Neutrophil (primary cell): ENCODE measurements at regions not wholly inside any gene's neighbourhood (a gene's known extent, or its start where the extent isn't known, plus 50 kb on each side); places are given as distances from the start of the nearest gene placed in this dataset.

ENCODE experiments used
- H3K27ac ChIP-seq: fragments of 200-600 bp; sonication (generic); 2 replicates; pipeline ENCODE4 v1.5.1; 2016; ENCODE audit warnings: mild to moderate bottlenecking, moderate library complexity
- H3K27me3 ChIP-seq: fragments of 200-600 bp; sonication (generic); 2 replicates; pipeline ENCODE4 v1.6.0; 2016; ENCODE audit warnings: mild to moderate bottlenecking
- H3K36me3 ChIP-seq: fragments of 200-600 bp; sonication (generic); 2 replicates; pipeline ENCODE4 v1.5.1; 2017
- H3K4me1 ChIP-seq, 2 experiments: fragments of 200-600 bp in 1 of 2; sonication (generic) in 1 of 2; 1 replicate in 1 of 2; 2 replicates in 1 of 2; pipeline versions ENCODE4 v1.5.1 to v1.6.1; 2013 to 2016; ENCODE audit warnings: low read depth in 1 of 2, low read length in 1 of 2, mild to moderate bottlenecking in 1 of 2, moderate library complexity in 1 of 2; ENCODE audit not compliant: control insufficient read depth in 1 of 2, insufficient read depth in 1 of 2
- H3K4me3 ChIP-seq, 2 experiments: fragments of 200-600 bp in 1 of 2; sonication (generic) in 1 of 2; 1 replicate in 1 of 2; 2 replicates in 1 of 2; pipeline ENCODE4 v1.5.1; 2013 to 2016; ENCODE audit warnings: low read depth in 1 of 2, low read length in 1 of 2, mild to moderate bottlenecking in 1 of 2, moderate library complexity in 1 of 2
- H3K9me3 ChIP-seq: fragments of 200-600 bp; sonication (generic); 2 replicates; pipeline ENCODE4 v1.5.1; 2016
- CTCF ChIP-seq: fragments of 200-600 bp; sonication (generic); IDR thresholded peaks from 2 replicates; pipeline ENCODE4 v1.5.1; 2016; ENCODE audit warnings: antibody characterized with exemption

- H3K4me3 ChIP-seq: no peak overlapping the region
- no peak overlapping the region for H3K27ac ChIP-seq
- no peak for TF ChIP-seq CTCF
- no peaks in the 10 kb centered on the region for H3K36me3 ChIP-seq
- H3K9me3 ChIP-seq: no peaks in the 10 kb centered on the region
- H3K27me3 ChIP-seq: no peaks in the 10 kb centered on the region
- H3K4me1 ChIP-seq: no peaks in the 10 kb centered on the region
Observed at GRCh38 chr18:77376733-77377094, 127.1 kb downstream of the GALR1 start.

GRCh38 chr18:77377813-77378212 lies 128.2 kb downstream of the GALR1 start:
- no peaks in the 10 kb centered on the region for H3K9me3 ChIP-seq
- H3K36me3 ChIP-seq: no peaks in the 10 kb centered on the region
- H3K4me1 ChIP-seq: no peaks in the 10 kb centered on the region
- H3K27ac ChIP-seq: no peak overlapping the region
- H3K27me3 ChIP-seq: peaks cover 3% of the 10 kb centered on the region
- TF ChIP-seq CTCF: no peak
- H3K4me3 ChIP-seq: no peak overlapping the region

- Histone ChIP-seq H3K27me3 (peaks cover 24% of the 10 kb centered on the region), H3K9me3 (no peaks in the 10 kb centered on the region), H3K4me3 (no peak overlapping the region), H3K4me1 (no peaks in the 10 kb centered on the region), H3K36me3 (no peaks in the 10 kb centered on the region), H3K27ac (no peak overlapping the region)
- no peak for TF ChIP-seq CTCF
Observed at GRCh38 chr18:77379976-77380509, 130.4 kb downstream of the GALR1 start.

GRCh38 chr18:77380695-77381094 lies 131.0 kb downstream of the GALR1 start:
- H3K9me3 ChIP-seq: no peaks in the 10 kb centered on the region
- TF ChIP-seq CTCF: no peak
- H3K4me1 ChIP-seq: no peaks in the 10 kb centered on the region
- H3K36me3 ChIP-seq: no peaks in the 10 kb centered on the region
- H3K4me3 ChIP-seq: no peak overlapping the region
- peaks cover 29% of the 10 kb centered on the region for H3K27me3 ChIP-seq
- no peak overlapping the region for H3K27ac ChIP-seq

- no peaks in the 10 kb centered on the region for H3K4me1 ChIP-seq
- no peak for TF ChIP-seq CTCF
- H3K27me3 ChIP-seq: no peaks in the 10 kb centered on the region
- no peak overlapping the region for H3K4me3 ChIP-seq
- no peaks in the 10 kb centered on the region for H3K9me3 ChIP-seq
- H3K27ac ChIP-seq: no peak overlapping the region
- no peaks in the 10 kb centered on the region for H3K36me3 ChIP-seq
Observed at GRCh38 chr18:77392321-77392720, 142.7 kb downstream of the GALR1 start.

GRCh38 chr18:77393519-77393918 lies 143.9 kb downstream of the GALR1 start:
- Histone ChIP-seq H3K4me3 (no peak overlapping the region), H3K4me1 (no peaks in the 10 kb centered on the region)
- no peak for TF ChIP-seq CTCF

More at GRCh38 chr18:77393519-77393918, 143.9 kb downstream of the GALR1 start:
- Histone ChIP-seq H3K27ac (no peak overlapping the region), H3K9me3 (no peaks in the 10 kb centered on the region), H3K27me3 (no peaks in the 10 kb centered on the region), H3K36me3 (no peaks in the 10 kb centered on the region)
